ENCODE measurements at regions not wholly inside any gene's neighbourhood (a gene's known extent, or its start where the extent isn't known, plus 50 kb on each side); places are given as distances from the start of the nearest gene placed in this dataset.

GRCh38 chr1:47710329-47711071 is 272.7 kb downstream of the FOXD2 start (continued):
- no peak for TF ChIP-seq ATF2 (IDR thresholded peaks at IDR 0.05; ENCODE audit: low read length)
- no peak for TF ChIP-seq EGR1 (IDR thresholded peaks at IDR 0.05; ENCODE audit: borderline replicate concordance, low read depth, low read length)
- TF ChIP-seq NRF1 (IDR thresholded peaks at IDR 0.05; ENCODE audit: low read depth, low read length): no peak
- TF ChIP-seq E2F6 (IDR thresholded peaks at IDR 0.05): no peak
- no peak for TF ChIP-seq FOSL1 (IDR thresholded peaks at IDR 0.05; ENCODE audit: insufficient read depth, low read depth, low read length)
- TF ChIP-seq TAF1 (IDR thresholded peaks at IDR 0.05; ENCODE audit: low read depth, low read length): no peak
- no peak for TF ChIP-seq SP1 (IDR thresholded peaks at IDR 0.05; ENCODE audit: low read depth, low read length)
- TF ChIP-seq POU5F1 (IDR thresholded peaks at IDR 0.05; ENCODE audit: low read depth, low read length): no peak
- no peak for TF ChIP-seq RBBP5 (IDR thresholded peaks at IDR 0.05; ENCODE audit: borderline replicate concordance, low read depth, low read length)
- no peak for TF ChIP-seq NANOG (IDR thresholded peaks at IDR 0.05; ENCODE audit: insufficient read depth, low read depth, low read length, poor library complexity, severe bottlenecking)
- no peak for TF ChIP-seq POLR2A (IDR thresholded peaks at IDR 0.05; ENCODE audit: control extremely low read depth in 1 of 2, low read depth in 2 of 2, low read length in 2 of 2)
- TF ChIP-seq CHD1 (IDR thresholded peaks at IDR 0.05; ENCODE audit: low read depth, low read length): no peak
- TF ChIP-seq SIN3A (conservative IDR thresholded peaks at IDR 0.05 in 1 of 2, IDR thresholded peaks at IDR 0.05 in 1 of 2; ENCODE audit: low read depth in 1 of 2, low read length in 2 of 2): no peak; a peak in 1 of 4 replicates
- TF ChIP-seq RXRA (IDR thresholded peaks at IDR 0.05; ENCODE audit: insufficient read depth, low read depth, low read length): no peak
- no peak for TF ChIP-seq TAF7 (optimal IDR thresholded peaks at IDR 0.05; ENCODE audit: borderline replicate concordance, low read depth, low read length)
- TF ChIP-seq KDM4A (IDR thresholded peaks at IDR 0.05; ENCODE audit: low read depth, low read length, severe bottlenecking): no peak

All from H1 (cell line).